ENCODE measurements at regions not wholly inside any gene's neighbourhood (a gene's known extent, or its start where the extent isn't known, plus 50 kb on each side); places are given as distances from the start of the nearest gene placed in this dataset.

GRCh38 chr17:73936908-73937627 lies 266.4 kb upstream of the RPL38 start:
- DNase-seq, result no peak

- DNase-seq, result no peak
Observed at GRCh38 chr17:73938706-73939105, 264.8 kb upstream of the RPL38 start.

GRCh38 chr17:73939806-73940205 lies 263.7 kb upstream of the RPL38 start:
- DNase-seq, result no peak

GRCh38 chr17:73940511-73940910 lies 263.0 kb upstream of the RPL38 start:
- no peak for DNase-seq

- no peak for DNase-seq
Observed at GRCh38 chr17:73941919-73942530, 261.5 kb upstream of the RPL38 start.

- no peak for DNase-seq
Observed at GRCh38 chr17:73942703-73943415, 260.6 kb upstream of the RPL38 start.

- DNase-seq, result no peak
Observed at GRCh38 chr17:73943416-73944110, 259.9 kb upstream of the RPL38 start.

- no peak for DNase-seq
Observed at GRCh38 chr17:73944366-73944765, 259.1 kb upstream of the RPL38 start.

GRCh38 chr17:73947281-73947965 lies 256.1 kb upstream of the RPL38 start:
- no peak for DNase-seq

GRCh38 chr17:73947966-73948355 lies 255.5 kb upstream of the RPL38 start:
- no peak for DNase-seq

- no peak for DNase-seq
Observed at GRCh38 chr17:73949903-73950592, 253.4 kb upstream of the RPL38 start.

GRCh38 chr17:73950593-73950914 lies 252.9 kb upstream of the RPL38 start:
- DNase-seq, result no peak

- DNase-seq, result no peak
Observed at GRCh38 chr17:73952082-73952479, 251.4 kb upstream of the RPL38 start.

GRCh38 chr17:73952480-73953205 lies 250.8 kb upstream of the RPL38 start:
- DNase-seq, result no peak

- DNase-seq, result no peak
Observed at GRCh38 chr17:73953206-73954033, 250.1 kb upstream of the RPL38 start.

- no peak for DNase-seq
Observed at GRCh38 chr17:73954951-73955350, 248.5 kb upstream of the RPL38 start.

GRCh38 chr17:73955616-73956015 lies 247.9 kb upstream of the RPL38 start:
- DNase-seq, result no peak

- DNase-seq, result no peak
Observed at GRCh38 chr17:73956169-73956568, 247.3 kb upstream of the RPL38 start.

GRCh38 chr17:73956595-73957465 lies 246.6 kb upstream of the RPL38 start:
- no peak for DNase-seq

- no peak for DNase-seq
Observed at GRCh38 chr17:73957564-73957963, 245.9 kb upstream of the RPL38 start.
